ENCODE measurements at regions not wholly inside any gene's neighbourhood (a gene's known extent, or its start where the extent isn't known, plus 50 kb on each side); places are given as distances from the start of the nearest gene placed in this dataset.

GRCh38 chr18:77376733-77377094 lies 127.1 kb downstream of the GALR1 start:
- intact Hi-C loops (cut with DNase I, micrococcal nuclease), result no loop called here
- DNase-seq (no peak), ATAC-seq (no peak)
- Histone ChIP-seq H3K9me3 (no peaks in the 10 kb centered on the region), H3K4me3 (no peak overlapping the region), H3K36me3 (ENCODE audit: low read depth) (no peaks in the 10 kb centered on the region), H3K4me1 (ENCODE audit: low read depth) (peaks cover 4% of the 10 kb centered on the region)
- TF ChIP-seq CTCF (IDR thresholded peaks at IDR 0.05), result no peak

- DNase-seq (no peak), ATAC-seq (no peak)
- TF ChIP-seq CTCF (IDR thresholded peaks at IDR 0.05), result no peak
- Histone ChIP-seq H3K4me1 (ENCODE audit: low read depth) (peaks cover 4% of the 10 kb centered on the region), H3K4me3 (no peak overlapping the region), H3K36me3 (ENCODE audit: low read depth) (no peaks in the 10 kb centered on the region), H3K9me3 (no peaks in the 10 kb centered on the region)
- intact Hi-C loops (cut with DNase I, micrococcal nuclease), result no loop called here
These were observed 128.2 kb downstream of the GALR1 start for GRCh38 chr18:77377813-77378212.

GRCh38 chr18:77379976-77380509 lies 130.4 kb downstream of the GALR1 start:
- Histone ChIP-seq H3K36me3 (ENCODE audit: low read depth) (no peaks in the 10 kb centered on the region), H3K4me3 (no peak overlapping the region), H3K9me3 (no peaks in the 10 kb centered on the region), H3K4me1 (ENCODE audit: low read depth) (no peaks in the 10 kb centered on the region)
- DNase-seq, result no peak
- no peak for ATAC-seq
- intact Hi-C loops (cut with DNase I, micrococcal nuclease), result no loop called here
- no peak for TF ChIP-seq CTCF (IDR thresholded peaks at IDR 0.05)

GRCh38 chr18:77380695-77381094 lies 131.0 kb downstream of the GALR1 start:
- no peak for TF ChIP-seq CTCF (IDR thresholded peaks at IDR 0.05)
- Histone ChIP-seq H3K4me1 (ENCODE audit: low read depth) (no peaks in the 10 kb centered on the region), H3K4me3 (no peak overlapping the region), H3K9me3 (no peaks in the 10 kb centered on the region), H3K36me3 (ENCODE audit: low read depth) (no peaks in the 10 kb centered on the region)
- ATAC-seq (no peak), DNase-seq (no peak)
- intact Hi-C loops (cut with DNase I, micrococcal nuclease), result no loop called here

- no peaks in the 10 kb centered on the region for H3K36me3 ChIP-seq (ENCODE audit: low read depth)
- H3K4me1 ChIP-seq (ENCODE audit: low read depth), result peaks cover 6% of the 10 kb centered on the region
- no peak overlapping the region for H3K4me3 ChIP-seq
- intact Hi-C loops (cut with DNase I, micrococcal nuclease), result no loop called here
- TF ChIP-seq CTCF (IDR thresholded peaks at IDR 0.05), result no peak
- ATAC-seq, result no peak
- H3K9me3 ChIP-seq, result no peaks in the 10 kb centered on the region
- no peak for DNase-seq
These were observed 142.7 kb downstream of the GALR1 start for GRCh38 chr18:77392321-77392720.

- no peak for ATAC-seq
These were observed 143.9 kb downstream of the GALR1 start for GRCh38 chr18:77393519-77393918.

More at GRCh38 chr18:77393519-77393918, 143.9 kb downstream of the GALR1 start:
- no peak for DNase-seq
- H3K4me1 ChIP-seq (ENCODE audit: low read depth), result peaks cover 6% of the 10 kb centered on the region
- no peak for TF ChIP-seq CTCF (IDR thresholded peaks at IDR 0.05)
- no peak overlapping the region for H3K4me3 ChIP-seq
- intact Hi-C loops (cut with DNase I, micrococcal nuclease), result no loop called here
- H3K9me3 ChIP-seq, result no peaks in the 10 kb centered on the region
- H3K36me3 ChIP-seq (ENCODE audit: low read depth), result no peaks in the 10 kb centered on the region
